HepG2 (cell line): ENCODE measurements at regions not wholly inside any gene's neighbourhood (a gene's known extent, or its start where the extent isn't known, plus 50 kb on each side); places are given as distances from the start of the nearest gene placed in this dataset.

Experiments used
- CEBPB ChIP-seq: IDR thresholded peaks from 2 replicates; pipeline ENCODE4 v1.6.1; 2011; ENCODE audit warnings: low read depth, low read length, improper control_type of control experiment, borderline replicate concordance
- CHD4 ChIP-seq: fragments of 200-600 bp; sonication (generic); IDR thresholded peaks from 2 replicates; pipeline ENCODE4 v1.7.0; 2017; ENCODE audit warnings: mild to moderate bottlenecking, low read length, borderline replicate concordance
- ESRRA ChIP-seq: sonication (generic); formaldehyde crosslinking; IDR thresholded peaks from 2 replicates; pipeline ENCODE4 v1.5.1; 2020; ENCODE audit warnings: mild to moderate bottlenecking, low read depth, missing genetic modification reagents
- KDM5A ChIP-seq: fragments of 200-600 bp; sonication (generic); IDR thresholded peaks from 2 replicates; pipeline ENCODE4 v1.7.0; 2018; ENCODE audit warnings: antibody characterized with exemption, mild to moderate bottlenecking, low read length, borderline replicate concordance
- POLR2A ChIP-seq, 2 experiments: IDR thresholded peaks; 2 replicates each; pipeline ENCODE4 v1.6.1; 2011; ENCODE audit warnings: low read depth in 2 of 2, low read length in 2 of 2, mild to moderate bottlenecking in 1 of 2, moderate library complexity in 1 of 2; ENCODE audit not compliant: insufficient read depth in 1 of 2
- ZNF598 ChIP-seq: sonication (generic); formaldehyde crosslinking; IDR thresholded peaks from 2 replicates; pipeline ENCODE4 v1.5.1; 2020; ENCODE audit warnings: mild to moderate bottlenecking, missing genetic modification reagents, borderline replicate concordance
- ZNF614 ChIP-seq: IDR thresholded peaks from 2 replicates; pipeline ENCODE4 v1.6.1; 2018; ENCODE audit warnings: missing biosample characterization, missing genetic modification reagents, inconsistent platforms, borderline replicate concordance
- ZNF75D ChIP-seq: sonication (generic); formaldehyde crosslinking; IDR thresholded peaks from 2 replicates; pipeline ENCODE4 v1.8.1; 2023; ENCODE audit warnings: missing genetic modification reagents, mild to moderate bottlenecking, borderline replicate concordance
- ZNF83 ChIP-seq: sonication (generic); formaldehyde crosslinking; IDR thresholded peaks from 2 replicates; pipeline ENCODE4 v1.4.0; 2020; ENCODE audit warnings: missing genetic modification reagents, mild to moderate bottlenecking, borderline replicate concordance
- ZSCAN25 ChIP-seq: sonication (generic); formaldehyde crosslinking; IDR thresholded peaks from 2 replicates; pipeline ENCODE4 v1.8.0; 2022; ENCODE audit warnings: mild to moderate bottlenecking, missing genetic modification reagents
- TF ChIP-seq, protein P1 (sequence below), 2 experiments: sonication (generic) in 1 of 2; formaldehyde crosslinking in 1 of 2; IDR thresholded peaks; 2 replicates each; pipeline versions ENCODE4 v1.4.0 to v1.6.1; 2018 to 2020; ENCODE audit warnings: missing genetic modification reagents in 2 of 2, borderline replicate concordance in 1 of 2, low read depth in 1 of 2, mild to moderate bottlenecking in 1 of 2, missing biosample characterization in 1 of 2

DNA sequence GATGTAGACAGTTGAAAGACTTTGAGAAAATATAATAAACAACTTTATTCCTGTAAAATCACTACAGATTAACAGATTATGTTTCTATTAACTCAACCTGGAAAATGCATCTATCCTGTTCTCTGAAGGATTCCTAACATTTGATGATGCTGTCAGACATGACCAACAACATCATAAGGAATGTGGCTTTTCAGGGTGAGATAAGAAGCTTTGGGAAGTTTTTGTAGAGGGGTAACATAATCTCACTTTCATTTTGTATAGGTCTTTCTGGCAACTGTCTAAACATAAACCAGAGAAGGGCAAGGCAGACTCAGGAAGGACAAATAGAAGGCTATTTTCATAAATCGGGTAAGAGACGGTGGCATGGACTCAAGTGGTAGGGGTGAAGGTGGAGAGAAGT is 112.2 kb downstream of the TES start:
- TF ChIP-seq ZNF598 (CRISPR knock-in tag) (no peak), ZSCAN25 (CRISPR knock-in tag) (no peak), KDM5A (no peak), POLR2A (IDR thresholded peaks at IDR 0.05; ENCODE audit: insufficient read depth in 1 of 2, low read depth in 2 of 2, low read length in 2 of 2) (no peak), ZNF75D (no peak), CHD4 (no peak), ZNF614 (no peak), CEBPB (no peak), ZNF83 (no peak), ESRRA (CRISPR knock-in tag) (no peak)
- TF ChIP-seq, protein P1, sequence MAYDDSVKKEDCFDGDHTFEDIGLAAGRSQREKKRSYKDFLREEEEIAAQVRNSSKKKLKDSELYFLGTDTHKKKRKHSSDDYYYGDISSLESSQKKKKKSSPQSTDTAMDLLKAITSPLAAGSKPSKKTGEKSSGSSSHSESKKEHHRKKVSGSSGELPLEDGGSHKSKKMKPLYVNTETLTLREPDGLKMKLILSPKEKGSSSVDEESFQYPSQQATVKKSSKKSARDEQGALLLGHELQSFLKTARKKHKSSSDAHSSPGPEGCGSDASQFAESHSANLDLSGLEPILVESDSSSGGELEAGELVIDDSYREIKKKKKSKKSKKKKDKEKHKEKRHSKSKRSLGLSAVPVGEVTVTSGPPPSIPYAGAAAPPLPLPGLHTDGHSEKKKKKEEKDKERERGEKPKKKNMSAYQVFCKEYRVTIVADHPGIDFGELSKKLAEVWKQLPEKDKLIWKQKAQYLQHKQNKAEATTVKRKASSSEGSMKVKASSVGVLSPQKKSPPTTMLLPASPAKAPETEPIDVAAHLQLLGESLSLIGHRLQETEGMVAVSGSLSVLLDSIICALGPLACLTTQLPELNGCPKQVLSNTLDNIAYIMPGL (CRISPR knock-in tag; IDR thresholded peaks at IDR 0.05; ENCODE audit: borderline replicate concordance in 1 of 2, low read depth in 1 of 2): no peak
